Heart right ventricle (tissue), 16 donors: ENCODE measurements at regions not wholly inside any gene's neighbourhood (a gene's known extent, or its start where the extent isn't known, plus 50 kb on each side); places are given as distances from the start of the nearest gene placed in this dataset.

Experiments used
- ATAC-seq, 8 donors: fragments of 200-7000 bp; cut with Tn5 transposase; one replicate each; pipeline ENCODE4 v1.9.1; 2020; ENCODE audit warnings: mild to moderate bottlenecking in 8 of 8, moderate library complexity in 8 of 8, moderate number of reproducible peaks in 1 of 8
- DNase-seq, 2 donors: peaks; one replicate each; pipeline ENCODE4 v3.0.0-alpha.2; 2020
- H3K27ac ChIP-seq, 10 donors: fragments of 200-600 bp; sonication (generic) in 2 of 10; one replicate each; pipeline versions ENCODE4 v1.5.0 to v1.8.0; 2020 to 2022; ENCODE audit warnings: mild to moderate bottlenecking in 3 of 10
- H3K27me3 ChIP-seq, 7 donors: fragments of 200-600 bp; one replicate each; pipeline ENCODE4 v1.8.0; 2021 to 2022; ENCODE audit warnings: mild to moderate bottlenecking in 2 of 7
- H3K36me3 ChIP-seq, 9 donors: fragments of 200-600 bp; sonication (generic) in 1 of 9; one replicate each; pipeline versions ENCODE4 v1.5.0 to v1.8.0; 2020 to 2022; ENCODE audit warnings: mild to moderate bottlenecking in 2 of 9
- H3K4me1 ChIP-seq, 9 donors: fragments of 200-600 bp; sonication (generic) in 1 of 9; one replicate each; pipeline versions ENCODE4 v1.5.0 to v1.8.0; 2020 to 2022; ENCODE audit warnings: mild to moderate bottlenecking in 4 of 9
- H3K4me3 ChIP-seq, 10 donors: fragments of 200-600 bp; sonication (generic) in 2 of 10; one replicate each; pipeline versions ENCODE4 v1.5.0 to v1.8.0; 2020 to 2022; ENCODE audit warnings: mild to moderate bottlenecking in 7 of 10, moderate library complexity in 2 of 10
- H3K9me3 ChIP-seq, 11 donors: fragments of 200-600 bp in 10 of 11; sonication (generic) in 2 of 11; one replicate each; pipeline versions ENCODE4 v1.5.0 to v1.8.0; 2013 to 2022; ENCODE audit warnings: mild to moderate bottlenecking in 2 of 11, control low read depth in 1 of 11, moderate library complexity in 1 of 11
- WGBS, 2 donors: extraction: QIAGEN DNeasy Blood & Tissue Kit; methylation state at CpG; one replicate each; pipeline ENCODE4 v1.1.7; 2013; ENCODE audit warnings: inconsistent platforms in 1 of 2; 5-methylcytosine and 5-hydroxymethylcytosine counted together
- intact Hi-C, 10 donors: fragments of 100-400 bp; cut with DNase I; formaldehyde crosslinking; loops; one replicate each; pipeline versions ENCODE4 v1.11.1 to v1.14.2; 2022
- TF ChIP-seq, protein P1 (sequence below), 9 donors: fragments of 200-600 bp; sonication (generic) in 2 of 9; IDR thresholded peaks; one replicate each; pipeline versions ENCODE4 v1.5.0 to v1.8.0; 2021 to 2022; ENCODE audit warnings: antibody characterized with exemption in 9 of 9, mild to moderate bottlenecking in 5 of 9, moderate library complexity in 1 of 9
- donor health status: Arrhythmogenic right ventricular cardiomyopathy.
- donor health status: ischemic (EF 13 %, LVEDD 7.1; RV severe dilation, severe dysfunction).
- donor health status: healthy with polysubstance abuse.
- donor health status: DM: no; HTN: yes; CAD: no.
- donor health status: DM: no; HTN: no; CAD: no.
- donor health status: ischemic (EF 25% LVEDD 6.9; RV normal size, moderate dysfunction).
- donor health status: ischemic (EF 25% LVEDD 5.7; RV mildly dilated, moderate dysfunction).
- donor health status: healthy.
- donor health status: DM: yes; HTN: yes; CAD: no.
- donor health status: Ischemic cardiomyopathy.
- donor health status: ischemic (EF 35%, LVEDD 5.7; RV mildly dilated, moderate dysfunction).
- donor health status: nonischemic (EF 11% LVEDD 7.7; RV severe dilation, severe dysfunction).
- donor health status: DM: yes; HTN: yes; CAD: no.
- donor health status: PGD.
- donor health status: ischemic (EF 29% LVEDD 5.4; RV normal size, mild dysfunction).
- donor health status: nonischemic (EF 23%, LVEDD 6.1; RV moderate dilation, normal function).

DNA sequence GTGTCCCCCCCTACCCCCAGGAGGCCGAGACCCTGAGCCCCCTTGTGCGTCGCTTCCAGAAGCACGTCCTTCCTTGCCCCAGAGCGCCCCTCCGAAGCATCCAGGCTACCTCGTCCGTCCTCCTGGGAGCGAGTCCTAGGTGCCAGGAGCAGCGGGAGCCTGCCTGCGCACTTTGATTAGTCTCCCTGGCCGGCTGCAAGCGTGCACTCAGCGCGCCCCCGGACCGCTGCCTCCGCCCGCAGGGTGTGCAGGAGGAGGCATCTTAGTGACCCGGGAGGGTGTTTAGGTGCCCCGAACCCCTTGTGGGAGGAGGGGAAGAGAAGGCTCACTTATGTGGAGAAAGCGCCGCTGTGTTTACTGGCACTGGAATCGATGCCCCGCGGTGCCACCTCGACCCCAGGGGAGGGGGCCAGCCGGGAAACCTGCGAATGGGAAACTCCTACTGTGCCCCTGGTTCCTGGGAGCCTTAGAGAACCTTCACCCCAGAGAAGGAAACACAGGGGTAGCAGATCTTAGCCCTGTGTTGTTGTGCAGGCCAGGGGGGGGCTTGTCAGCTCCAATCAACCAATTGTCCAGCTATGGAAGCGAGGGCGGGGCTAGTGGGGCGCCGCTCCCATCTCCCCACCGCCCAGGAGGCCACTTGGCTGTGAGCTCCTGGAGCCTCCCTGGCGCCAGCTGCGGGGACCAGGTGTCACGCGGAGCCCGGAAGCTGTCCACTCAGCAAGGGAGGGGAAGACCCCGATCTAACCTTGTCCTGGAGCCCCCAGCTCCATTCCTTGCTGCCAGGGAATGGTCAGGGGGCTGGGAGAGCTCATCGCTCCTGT is 922.8 kb upstream of the EEF2KMT start:
- Histone ChIP-seq H3K27ac (no peak overlapping the region), H3K4me3 (no peak overlapping the region), H3K27me3 (peaks cover 11 to 70% (median 48%) of the 10 kb centered on the region in 7 donors), H3K36me3 (no peaks in the 10 kb centered on the region), H3K4me1 (peaks cover 0 to 6% (median 0%) of the 10 kb centered on the region in 9 donors), H3K9me3 (peaks cover 0 to 4% (median 0%) of the 10 kb centered on the region in 11 donors)
- DNase-seq (no peak), ATAC-seq (no peak)
- intact Hi-C loops = no loop called here
- 7 to 9% methylated on average over 39 to 41 of the region's 41 CpGs for WGBS, 2 donors
- TF ChIP-seq, protein P1, sequence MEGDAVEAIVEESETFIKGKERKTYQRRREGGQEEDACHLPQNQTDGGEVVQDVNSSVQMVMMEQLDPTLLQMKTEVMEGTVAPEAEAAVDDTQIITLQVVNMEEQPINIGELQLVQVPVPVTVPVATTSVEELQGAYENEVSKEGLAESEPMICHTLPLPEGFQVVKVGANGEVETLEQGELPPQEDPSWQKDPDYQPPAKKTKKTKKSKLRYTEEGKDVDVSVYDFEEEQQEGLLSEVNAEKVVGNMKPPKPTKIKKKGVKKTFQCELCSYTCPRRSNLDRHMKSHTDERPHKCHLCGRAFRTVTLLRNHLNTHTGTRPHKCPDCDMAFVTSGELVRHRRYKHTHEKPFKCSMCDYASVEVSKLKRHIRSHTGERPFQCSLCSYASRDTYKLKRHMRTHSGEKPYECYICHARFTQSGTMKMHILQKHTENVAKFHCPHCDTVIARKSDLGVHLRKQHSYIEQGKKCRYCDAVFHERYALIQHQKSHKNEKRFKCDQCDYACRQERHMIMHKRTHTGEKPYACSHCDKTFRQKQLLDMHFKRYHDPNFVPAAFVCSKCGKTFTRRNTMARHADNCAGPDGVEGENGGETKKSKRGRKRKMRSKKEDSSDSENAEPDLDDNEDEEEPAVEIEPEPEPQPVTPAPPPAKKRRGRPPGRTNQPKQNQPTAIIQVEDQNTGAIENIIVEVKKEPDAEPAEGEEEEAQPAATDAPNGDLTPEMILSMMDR (IDR thresholded peaks at IDR 0.05) = no peak

DNA sequence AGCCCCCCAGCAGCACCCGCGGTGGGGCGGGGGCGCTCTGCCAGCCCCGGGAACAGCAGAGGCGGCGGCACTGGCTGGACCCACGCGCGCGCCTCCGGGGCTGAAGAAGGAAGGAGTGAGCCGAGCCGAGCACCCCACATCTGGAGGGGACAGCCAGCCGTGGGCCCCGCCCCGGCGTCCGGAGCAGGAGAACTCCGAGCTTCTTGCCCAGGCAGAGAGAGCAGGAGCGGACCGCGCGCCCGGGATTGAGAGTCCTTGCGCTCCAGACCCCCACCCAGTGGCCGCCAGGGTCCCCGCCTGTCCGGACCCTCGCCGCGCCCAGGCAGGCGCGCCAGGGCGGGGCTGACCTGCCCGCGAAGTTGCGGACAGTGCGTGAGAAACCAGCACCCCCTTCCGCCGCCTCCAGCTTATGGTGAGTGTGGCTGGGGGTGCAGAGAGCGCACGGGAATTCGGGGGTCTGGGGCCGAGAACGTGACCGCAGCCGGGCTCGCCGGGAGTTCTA is 921.9 kb upstream of the EEF2KMT start:
- TF ChIP-seq, protein P1 (IDR thresholded peaks at IDR 0.05) = no peak
- Histone ChIP-seq H3K4me1 (peaks cover 0 to 6% (median 0%) of the 10 kb centered on the region in 9 donors), H3K27ac (no peak overlapping the region), H3K9me3 (peaks cover 0 to 6% (median 0%) of the 10 kb centered on the region in 11 donors), H3K4me3 (peak overlapping the region in 1 of 10 donors; percentile 10), H3K36me3 (no peaks in the 10 kb centered on the region), H3K27me3 (peaks cover 11 to 70% (median 48%) of the 10 kb centered on the region in 7 donors)
- intact Hi-C loops = no loop called here
- no peak for DNase-seq
- WGBS, 2 donors = 1 to 2% methylated on average over 46 to 50 of the region's 50 CpGs
- ATAC-seq = peak in 1 of 8 donors; percentile 41

- Histone ChIP-seq H3K4me3 (peak overlapping the region in 1 of 10 donors; percentile 10), H3K36me3 (no peaks in the 10 kb centered on the region), H3K9me3 (peaks cover 0 to 8% (median 0%) of the 10 kb centered on the region in 11 donors), H3K27me3 (peaks cover 11 to 69% (median 48%) of the 10 kb centered on the region in 7 donors), H3K4me1 (peaks cover 0 to 6% (median 0%) of the 10 kb centered on the region in 9 donors), H3K27ac (no peak overlapping the region)
- intact Hi-C loops = no loop called here
- DNase-seq (no peak), ATAC-seq (no peak)
- TF ChIP-seq, protein P1 (IDR thresholded peaks at IDR 0.05) = no peak
- 0 to 2% methylated on average over 58 to 59 of the region's 59 CpGs for WGBS, 2 donors
Observed at GRCh38 chr16:6018848-6019489, 921.4 kb upstream of the EEF2KMT start.

- ATAC-seq (no peak), DNase-seq (no peak)
- Histone ChIP-seq H3K27me3 (peaks cover 11 to 62% (median 41%) of the 10 kb centered on the region in 7 donors), H3K9me3 (peaks cover 0 to 15% (median 0%) of the 10 kb centered on the region in 11 donors), H3K4me1 (peaks cover 0 to 6% (median 0%) of the 10 kb centered on the region in 9 donors), H3K36me3 (no peaks in the 10 kb centered on the region), H3K4me3 (no peak overlapping the region), H3K27ac (no peak overlapping the region)
- TF ChIP-seq, protein P1 (IDR thresholded peaks at IDR 0.05) = peak in 1 of 9 donors; percentile 10
- intact Hi-C loops = no loop called here
- 13 to 14% methylated on average over 2 of the region's 2 CpGs for WGBS, 2 donors
Observed at GRCh38 chr16:6016530-6017184, 919.1 kb upstream of the EEF2KMT start.
